ENCODE measurements at regions not wholly inside any gene's neighbourhood (a gene's known extent, or its start where the extent isn't known, plus 50 kb on each side); places are given as distances from the start of the nearest gene placed in this dataset.

DNA sequence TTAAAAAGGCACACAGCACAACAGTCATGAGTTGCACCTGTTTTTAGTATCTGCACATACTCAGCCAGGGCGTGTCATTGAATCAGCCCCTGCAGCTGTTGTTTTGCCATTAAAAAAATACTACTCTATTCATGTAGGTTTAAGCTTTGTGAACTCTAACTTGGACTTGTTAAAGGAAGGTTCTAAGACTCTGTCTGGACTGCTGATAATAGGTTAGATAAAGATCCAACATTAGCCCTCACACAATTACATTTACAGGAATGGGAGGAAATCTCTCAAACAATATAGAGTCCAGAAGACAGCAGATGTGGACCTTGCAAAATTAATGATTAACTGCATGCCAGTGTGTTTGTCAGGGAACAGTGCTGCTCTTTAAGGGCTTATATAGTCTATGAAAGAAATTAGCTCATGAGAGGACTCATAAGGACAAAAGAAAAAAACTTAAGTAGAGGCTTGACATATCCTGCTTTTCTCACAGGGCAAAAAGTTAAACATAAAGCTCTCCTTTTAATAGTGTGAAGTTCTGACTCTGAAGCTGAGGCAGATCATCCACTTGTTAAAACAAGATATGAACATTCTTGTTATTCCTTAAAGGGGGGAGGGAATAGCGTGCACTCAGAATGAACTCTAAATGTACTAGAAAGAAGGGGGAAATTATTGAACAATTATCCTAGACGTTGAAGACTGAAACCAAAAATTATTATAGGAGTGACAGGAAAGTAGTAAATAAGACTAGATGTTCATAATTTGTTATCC, 243.6 kb downstream of the NDFIP2 start:
- no peak overlapping the region for H3K4me3 Mint-ChIP-seq
- no peaks in the 10 kb centered on the region for H3K9me3 Mint-ChIP-seq
- ATAC-seq (no peak), DNase-seq (ENCODE audit: low spot score) (no peak)
- H3K27me3 Mint-ChIP-seq (ENCODE audit: low read depth) = no peaks in the 10 kb centered on the region
- no peaks in the 10 kb centered on the region for H3K36me3 Mint-ChIP-seq
- TF ChIP-seq GABPB1 (CRISPR knock-in tag; IDR thresholded peaks at IDR 0.05) (no peak), ZNF416 (CRISPR knock-in tag; IDR thresholded peaks at IDR 0.05) (no peak), ETV6 (CRISPR knock-in tag; IDR thresholded peaks at IDR 0.05) (no peak), OVOL2 (CRISPR knock-in tag; IDR thresholded peaks at IDR 0.05; ENCODE audit: borderline replicate concordance) (no peak), TP53 (CRISPR knock-in tag; IDR thresholded peaks at IDR 0.05) (no peak)
- TF ChIP-seq, protein P1, sequence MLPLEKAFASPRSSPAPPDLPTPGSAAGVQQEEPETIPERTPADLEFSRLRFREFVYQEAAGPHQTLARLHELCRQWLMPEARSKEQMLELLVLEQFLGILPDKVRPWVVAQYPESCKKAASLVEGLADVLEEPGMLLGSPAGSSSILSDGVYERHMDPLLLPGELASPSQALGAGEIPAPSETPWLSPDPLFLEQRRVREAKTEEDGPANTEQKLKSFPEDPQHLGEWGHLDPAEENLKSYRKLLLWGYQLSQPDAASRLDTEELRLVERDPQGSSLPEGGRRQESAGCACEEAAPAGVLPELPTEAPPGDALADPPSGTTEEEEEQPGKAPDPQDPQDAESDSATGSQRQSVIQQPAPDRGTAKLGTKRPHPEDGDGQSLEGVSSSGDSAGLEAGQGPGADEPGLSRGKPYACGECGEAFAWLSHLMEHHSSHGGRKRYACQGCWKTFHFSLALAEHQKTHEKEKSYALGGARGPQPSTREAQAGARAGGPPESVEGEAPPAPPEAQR (CRISPR knock-in tag; IDR thresholded peaks at IDR 0.05) = no peak
- TF ChIP-seq, protein P2, sequence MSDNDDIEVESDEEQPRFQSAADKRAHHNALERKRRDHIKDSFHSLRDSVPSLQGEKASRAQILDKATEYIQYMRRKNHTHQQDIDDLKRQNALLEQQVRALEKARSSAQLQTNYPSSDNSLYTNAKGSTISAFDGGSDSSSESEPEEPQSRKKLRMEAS (CRISPR knock-in tag; IDR thresholded peaks at IDR 0.05) = no peak
- TF ChIP-seq, protein P3, sequence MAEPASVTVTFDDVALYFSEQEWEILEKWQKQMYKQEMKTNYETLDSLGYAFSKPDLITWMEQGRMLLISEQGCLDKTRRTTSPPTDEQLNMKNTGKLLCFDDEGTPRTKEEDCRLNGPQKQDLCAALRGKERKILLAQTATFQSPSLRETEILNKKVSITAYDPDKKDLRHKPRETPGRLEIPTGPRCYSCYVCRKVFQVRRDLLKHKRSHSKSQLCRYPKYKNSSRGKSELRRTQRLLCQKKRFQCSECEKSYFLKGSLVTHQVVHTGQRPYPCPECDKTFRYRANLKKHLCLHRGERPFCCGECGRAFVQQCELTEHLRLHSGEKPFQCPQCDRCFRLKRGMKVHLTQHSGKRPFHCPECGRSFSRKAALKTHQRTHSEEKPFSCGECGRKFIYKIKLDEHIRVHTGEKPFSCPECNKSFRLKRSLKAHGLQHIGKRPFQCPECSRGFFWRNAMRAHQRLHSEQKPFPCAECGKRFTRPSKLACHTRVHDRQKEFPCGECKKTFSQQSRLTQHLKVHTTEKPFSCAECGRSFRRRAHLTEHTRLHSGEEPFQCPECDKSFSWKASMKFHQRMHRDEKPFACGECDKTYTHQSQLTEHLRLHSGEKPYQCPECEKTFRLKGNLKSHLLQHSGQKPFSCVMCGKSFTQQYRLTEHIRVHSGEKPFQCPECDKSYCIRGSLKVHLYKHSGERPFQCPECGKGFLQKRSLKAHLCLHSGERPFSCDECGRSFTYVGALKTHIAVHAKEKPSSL (CRISPR knock-in tag; conservative IDR thresholded peaks at IDR 0.05) = no peak
- ChIA-PET POLR2A (no interaction called here), CTCF (no interaction called here)
- H3K27ac Mint-ChIP-seq = no peak overlapping the region
- H3K4me1 Mint-ChIP-seq = peaks cover 5% of the 10 kb centered on the region

DNA sequence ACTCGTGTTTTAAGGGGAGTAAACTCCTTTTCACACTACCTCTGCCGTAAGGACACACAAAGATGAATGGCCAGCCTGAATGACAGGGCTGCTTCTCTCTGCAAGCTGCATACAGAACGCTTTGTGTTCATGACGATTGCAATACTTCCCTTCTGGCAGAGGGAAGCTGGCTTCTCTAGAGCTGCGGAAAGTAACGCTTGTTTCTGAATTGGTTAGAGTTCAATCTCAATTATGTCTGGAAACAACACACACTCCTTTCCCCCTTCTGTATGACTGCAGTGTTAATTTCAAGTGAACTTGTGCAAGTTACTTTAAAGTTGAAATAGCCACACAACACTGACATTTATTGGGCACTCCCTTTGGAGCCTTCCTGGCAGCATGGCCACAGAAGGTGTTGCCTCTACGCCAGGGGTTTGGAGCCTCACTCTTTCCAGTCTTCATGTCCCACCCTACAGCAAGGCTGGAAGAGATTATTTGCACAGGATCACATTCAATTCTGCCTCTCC, 242.6 kb downstream of the NDFIP2 start:
- ATAC-seq (no peak), DNase-seq (ENCODE audit: low spot score) (no peak)
- Mint-ChIP-seq H3K4me1 (peaks cover 5% of the 10 kb centered on the region), H3K27ac (no peak overlapping the region), H3K4me3 (no peak overlapping the region), H3K36me3 (no peaks in the 10 kb centered on the region), H3K27me3 (ENCODE audit: low read depth) (no peaks in the 10 kb centered on the region), H3K9me3 (peaks cover 4% of the 10 kb centered on the region)
- POLR2A ChIA-PET = no interaction called here
- CTCF ChIA-PET = no interaction called here
- TF ChIP-seq, protein P4, sequence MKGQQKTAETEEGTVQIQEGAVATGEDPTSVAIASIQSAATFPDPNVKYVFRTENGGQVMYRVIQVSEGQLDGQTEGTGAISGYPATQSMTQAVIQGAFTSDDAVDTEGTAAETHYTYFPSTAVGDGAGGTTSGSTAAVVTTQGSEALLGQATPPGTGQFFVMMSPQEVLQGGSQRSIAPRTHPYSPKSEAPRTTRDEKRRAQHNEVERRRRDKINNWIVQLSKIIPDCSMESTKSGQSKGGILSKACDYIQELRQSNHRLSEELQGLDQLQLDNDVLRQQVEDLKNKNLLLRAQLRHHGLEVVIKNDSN (CRISPR knock-in tag; IDR thresholded peaks at IDR 0.05) = no peak
- TF ChIP-seq SMAD4 (CRISPR knock-in tag; IDR thresholded peaks at IDR 0.05) (no peak), ELF4 (CRISPR knock-in tag; IDR thresholded peaks at IDR 0.05; ENCODE audit: low read depth) (no peak), GRHL2 (CRISPR knock-in tag; IDR thresholded peaks at IDR 0.05; ENCODE audit: insufficient replicate concordance, severe bottlenecking) (no peak), ZNF232 (CRISPR knock-in tag; IDR thresholded peaks at IDR 0.05) (no peak), TP53 (CRISPR knock-in tag; IDR thresholded peaks at IDR 0.05) (no peak), FOXK1 (CRISPR knock-in tag; IDR thresholded peaks at IDR 0.05) (no peak), TCF7 (CRISPR knock-in tag; IDR thresholded peaks at IDR 0.05; ENCODE audit: low read depth) (no peak), PRRX2 (CRISPR knock-in tag; IDR thresholded peaks at IDR 0.05) (no peak), NFYB (CRISPR knock-in tag; conservative IDR thresholded peaks at IDR 0.05; ENCODE audit: low read depth) (no peak), JAZF1 (CRISPR knock-in tag; IDR thresholded peaks at IDR 0.05) (no peak)
- TF ChIP-seq, protein P5, sequence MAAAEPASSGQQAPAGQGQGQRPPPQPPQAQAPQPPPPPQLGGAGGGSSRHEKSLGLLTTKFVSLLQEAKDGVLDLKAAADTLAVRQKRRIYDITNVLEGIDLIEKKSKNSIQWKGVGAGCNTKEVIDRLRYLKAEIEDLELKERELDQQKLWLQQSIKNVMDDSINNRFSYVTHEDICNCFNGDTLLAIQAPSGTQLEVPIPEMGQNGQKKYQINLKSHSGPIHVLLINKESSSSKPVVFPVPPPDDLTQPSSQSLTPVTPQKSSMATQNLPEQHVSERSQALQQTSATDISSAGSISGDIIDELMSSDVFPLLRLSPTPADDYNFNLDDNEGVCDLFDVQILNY (CRISPR knock-in tag; IDR thresholded peaks at IDR 0.05) = no peak
- TF ChIP-seq, protein P1 (CRISPR knock-in tag; IDR thresholded peaks at IDR 0.05) = no peak
- TF ChIP-seq, protein P6, sequence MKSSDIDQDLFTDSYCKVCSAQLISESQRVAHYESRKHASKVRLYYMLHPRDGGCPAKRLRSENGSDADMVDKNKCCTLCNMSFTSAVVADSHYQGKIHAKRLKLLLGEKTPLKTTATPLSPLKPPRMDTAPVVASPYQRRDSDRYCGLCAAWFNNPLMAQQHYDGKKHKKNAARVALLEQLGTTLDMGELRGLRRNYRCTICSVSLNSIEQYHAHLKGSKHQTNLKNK (CRISPR knock-in tag; IDR thresholded peaks at IDR 0.05) = no peak
- TF ChIP-seq, protein P7, sequence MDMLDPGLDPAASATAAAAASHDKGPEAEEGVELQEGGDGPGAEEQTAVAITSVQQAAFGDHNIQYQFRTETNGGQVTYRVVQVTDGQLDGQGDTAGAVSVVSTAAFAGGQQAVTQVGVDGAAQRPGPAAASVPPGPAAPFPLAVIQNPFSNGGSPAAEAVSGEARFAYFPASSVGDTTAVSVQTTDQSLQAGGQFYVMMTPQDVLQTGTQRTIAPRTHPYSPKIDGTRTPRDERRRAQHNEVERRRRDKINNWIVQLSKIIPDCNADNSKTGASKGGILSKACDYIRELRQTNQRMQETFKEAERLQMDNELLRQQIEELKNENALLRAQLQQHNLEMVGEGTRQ (CRISPR knock-in tag; IDR thresholded peaks at IDR 0.05) = no peak
- TF ChIP-seq, protein P8, sequence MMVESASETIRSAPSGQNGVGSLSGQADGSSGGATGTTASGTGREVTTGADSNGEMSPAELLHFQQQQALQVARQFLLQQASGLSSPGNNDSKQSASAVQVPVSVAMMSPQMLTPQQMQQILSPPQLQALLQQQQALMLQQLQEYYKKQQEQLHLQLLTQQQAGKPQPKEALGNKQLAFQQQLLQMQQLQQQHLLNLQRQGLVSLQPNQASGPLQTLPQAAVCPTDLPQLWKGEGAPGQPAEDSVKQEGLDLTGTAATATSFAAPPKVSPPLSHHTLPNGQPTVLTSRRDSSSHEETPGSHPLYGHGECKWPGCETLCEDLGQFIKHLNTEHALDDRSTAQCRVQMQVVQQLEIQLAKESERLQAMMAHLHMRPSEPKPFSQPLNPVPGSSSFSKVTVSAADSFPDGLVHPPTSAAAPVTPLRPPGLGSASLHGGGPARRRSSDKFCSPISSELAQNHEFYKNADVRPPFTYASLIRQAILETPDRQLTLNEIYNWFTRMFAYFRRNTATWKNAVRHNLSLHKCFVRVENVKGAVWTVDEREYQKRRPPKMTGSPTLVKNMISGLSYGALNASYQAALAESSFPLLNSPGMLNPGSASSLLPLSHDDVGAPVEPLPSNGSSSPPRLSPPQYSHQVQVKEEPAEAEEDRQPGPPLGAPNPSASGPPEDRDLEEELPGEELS (CRISPR knock-in tag; IDR thresholded peaks at IDR 0.05) = no peak
- TF ChIP-seq, protein P9, sequence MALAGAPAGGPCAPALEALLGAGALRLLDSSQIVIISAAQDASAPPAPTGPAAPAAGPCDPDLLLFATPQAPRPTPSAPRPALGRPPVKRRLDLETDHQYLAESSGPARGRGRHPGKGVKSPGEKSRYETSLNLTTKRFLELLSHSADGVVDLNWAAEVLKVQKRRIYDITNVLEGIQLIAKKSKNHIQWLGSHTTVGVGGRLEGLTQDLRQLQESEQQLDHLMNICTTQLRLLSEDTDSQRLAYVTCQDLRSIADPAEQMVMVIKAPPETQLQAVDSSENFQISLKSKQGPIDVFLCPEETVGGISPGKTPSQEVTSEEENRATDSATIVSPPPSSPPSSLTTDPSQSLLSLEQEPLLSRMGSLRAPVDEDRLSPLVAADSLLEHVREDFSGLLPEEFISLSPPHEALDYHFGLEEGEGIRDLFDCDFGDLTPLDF (CRISPR knock-in tag; IDR thresholded peaks at IDR 0.05) = no peak
